ENCODE measurements at regions not wholly inside any gene's neighbourhood (a gene's known extent, or its start where the extent isn't known, plus 50 kb on each side); places are given as distances from the start of the nearest gene placed in this dataset.
"Not testable (repeated sequence)": the region's sequence is repeated elsewhere in the genome, so short reads cannot be mapped to it uniquely, and the experiment has no call there.

GRCh38 chr1:222054416-222054815 lies 312.5 kb upstream of the DUSP10 start:
- H3K4me1 ChIP-seq: no peaks in the 10 kb centered on the region
- TF ChIP-seq POLR2A (IDR thresholded peaks at IDR 0.05): no peak
- no peak for TF ChIP-seq EP300 (IDR thresholded peaks at IDR 0.05)
- no peak for TF ChIP-seq CTCF (IDR thresholded peaks at IDR 0.05)
- TF ChIP-seq POLR2AphosphoS5 (IDR thresholded peaks at IDR 0.05): no peak
- DNase-seq: no peak
- H3K36me3 ChIP-seq: no peaks in the 10 kb centered on the region
- no peak overlapping the region for H3K4me3 ChIP-seq
- H3K9me3 ChIP-seq: no peaks in the 10 kb centered on the region
- no peaks in the 10 kb centered on the region for H3K27me3 ChIP-seq
- H3K27ac ChIP-seq: no peak overlapping the region
- 76 to 88% methylated on average over 5 to 6 of the region's 6 CpGs for WGBS, 2 donors
- no peak for ATAC-seq (ENCODE audit: low FRiP score in 2 of 2)

GRCh38 chr1:222053790-222054294 lies 312.0 kb upstream of the DUSP10 start:
- Histone ChIP-seq H3K27me3 (no peaks in the 10 kb centered on the region), H3K9me3 (no peaks in the 10 kb centered on the region), H3K4me1 (no peaks in the 10 kb centered on the region), H3K27ac (no peak overlapping the region), H3K4me3 (no peak overlapping the region), H3K36me3 (no peaks in the 10 kb centered on the region)
- DNase-seq (no peak), ATAC-seq (ENCODE audit: low FRiP score in 2 of 2) (no peak)
- TF ChIP-seq CTCF (IDR thresholded peaks at IDR 0.05): no peak
- TF ChIP-seq POLR2A (IDR thresholded peaks at IDR 0.05): no peak
- no peak for TF ChIP-seq EP300 (IDR thresholded peaks at IDR 0.05)
- TF ChIP-seq POLR2AphosphoS5 (IDR thresholded peaks at IDR 0.05): no peak
- 70 to 81% methylated on average over 5 of the region's 5 CpGs for WGBS, 2 donors

GRCh38 chr1:222051311-222051710 lies 309.4 kb upstream of the DUSP10 start:
- H3K36me3 ChIP-seq; DNase-seq; H3K4me1 ChIP-seq; H3K4me3 ChIP-seq; H3K27me3 ChIP-seq; H3K9me3 ChIP-seq; ATAC-seq (ENCODE audit: low FRiP score in 2 of 2); H3K27ac ChIP-seq: not testable (repeated sequence)
- WGBS, 2 donors: 87 to 100% methylated on average over 1 of the region's 1 CpG

GRCh38 chr1:222049661-222050060 lies 307.8 kb upstream of the DUSP10 start:
- peak in 1 of 2 donors; percentile 72 for DNase-seq
- H3K4me1 ChIP-seq; H3K27ac ChIP-seq; ATAC-seq (ENCODE audit: low FRiP score in 2 of 2); H3K36me3 ChIP-seq; H3K9me3 ChIP-seq; H3K27me3 ChIP-seq; H3K4me3 ChIP-seq: not testable (repeated sequence)
- WGBS, 2 donors: 97% methylated on average over 27 of the region's 28 CpGs; no CpG with 5 or more reads in 1 of the 2 donors

- Histone ChIP-seq H3K4me3 (no peak overlapping the region), H3K27ac (no peak overlapping the region), H3K36me3 (no peaks in the 10 kb centered on the region), H3K4me1 (no peaks in the 10 kb centered on the region), H3K27me3 (no peaks in the 10 kb centered on the region), H3K9me3 (no peaks in the 10 kb centered on the region)
- DNase-seq: no peak
- WGBS, 2 donors: 97 to 100% methylated on average over 4 of the region's 4 CpGs
- no peak for ATAC-seq (ENCODE audit: low FRiP score in 2 of 2)
- no peak for TF ChIP-seq POLR2AphosphoS5 (IDR thresholded peaks at IDR 0.05)
- no peak for TF ChIP-seq POLR2A (IDR thresholded peaks at IDR 0.05)
- TF ChIP-seq EP300 (IDR thresholded peaks at IDR 0.05): no peak
- TF ChIP-seq CTCF (IDR thresholded peaks at IDR 0.05): no peak
Observed at GRCh38 chr1:222049176-222049575, 307.3 kb upstream of the DUSP10 start.

GRCh38 chr1:222048094-222048595 lies 306.3 kb upstream of the DUSP10 start:
- no peaks in the 10 kb centered on the region for H3K4me1 ChIP-seq
- no peaks in the 10 kb centered on the region for H3K27me3 ChIP-seq
- H3K9me3 ChIP-seq: no peaks in the 10 kb centered on the region
- no peaks in the 10 kb centered on the region for H3K36me3 ChIP-seq
- no peak overlapping the region for H3K4me3 ChIP-seq
- no peak overlapping the region for H3K27ac ChIP-seq
- WGBS, 2 donors: 58 to 72% methylated on average over 4 of the region's 4 CpGs
- no peak for ATAC-seq (ENCODE audit: low FRiP score in 2 of 2)
- TF ChIP-seq POLR2AphosphoS5 (IDR thresholded peaks at IDR 0.05) (no peak), EP300 (IDR thresholded peaks at IDR 0.05) (no peak), POLR2A (IDR thresholded peaks at IDR 0.05) (no peak), CTCF (IDR thresholded peaks at IDR 0.05) (no peak)
- no peak for DNase-seq
